ENCODE measurements at regions not wholly inside any gene's neighbourhood (a gene's known extent, or its start where the extent isn't known, plus 50 kb on each side); places are given as distances from the start of the nearest gene placed in this dataset.

DNA sequence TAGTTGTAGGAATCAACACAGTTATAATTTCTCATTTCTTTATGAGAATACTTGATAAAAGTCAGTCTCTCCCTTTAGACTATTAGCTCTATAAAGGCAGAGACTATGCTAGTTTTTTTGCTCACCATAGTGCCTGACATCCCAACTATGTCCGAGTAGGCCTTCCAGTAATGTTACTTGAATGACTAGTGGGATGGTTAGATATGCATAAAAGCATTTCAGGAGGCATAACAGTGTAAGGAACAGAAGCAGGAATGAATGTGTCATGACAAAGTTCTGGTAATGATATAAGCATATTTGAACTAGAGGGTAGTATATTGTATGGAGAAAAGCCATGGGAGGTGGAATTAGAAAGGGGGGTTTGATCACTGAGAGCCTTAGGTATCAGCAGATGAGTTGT, 77.4 kb upstream of the C5orf46 start:
- no peaks in the 10 kb centered on the region for H3K4me1 ChIP-seq (ENCODE audit: control extremely low read depth in 1 of 4, control insufficient read depth in 4 of 4, insufficient read depth in 4 of 4, low read length in 3 of 4)
- POLR2A ChIA-PET: no interaction called here
- no peaks in the 10 kb centered on the region for H3K27me3 ChIP-seq (replicated peaks in 2 of 5; ENCODE audit: control insufficient read depth in 4 of 5, insufficient read depth in 5 of 5, low read length in 4 of 5)
- DNase-seq: no peak
- H3K36me3 ChIP-seq (ENCODE audit: control insufficient read depth in 4 of 4, insufficient read depth in 4 of 4, low read length in 3 of 4): no peaks in the 10 kb centered on the region
- no peak overlapping the region for H3K27ac ChIP-seq (ENCODE audit: insufficient read depth in 1 of 2, low read depth in 1 of 2, low read length in 2 of 2, poor library complexity in 1 of 2, severe bottlenecking in 2 of 2)
- CTCF ChIA-PET: no interaction called here
- no peak overlapping the region for H3K4me3 ChIP-seq (ENCODE audit: control insufficient read depth in 1 of 7, extremely low read depth in 1 of 7, insufficient read depth in 4 of 7, low read depth in 2 of 7, low read length in 6 of 7)
- no peaks in the 10 kb centered on the region for H3K9me3 ChIP-seq (ENCODE audit: control extremely low read depth in 1 of 5, control insufficient read depth in 4 of 5, insufficient read depth in 2 of 5, low read depth in 1 of 5, low read length in 4 of 5)
- WGBS (ENCODE audit: insufficient coverage): 100% methylated on average over 1 of the region's 1 CpG

DNA sequence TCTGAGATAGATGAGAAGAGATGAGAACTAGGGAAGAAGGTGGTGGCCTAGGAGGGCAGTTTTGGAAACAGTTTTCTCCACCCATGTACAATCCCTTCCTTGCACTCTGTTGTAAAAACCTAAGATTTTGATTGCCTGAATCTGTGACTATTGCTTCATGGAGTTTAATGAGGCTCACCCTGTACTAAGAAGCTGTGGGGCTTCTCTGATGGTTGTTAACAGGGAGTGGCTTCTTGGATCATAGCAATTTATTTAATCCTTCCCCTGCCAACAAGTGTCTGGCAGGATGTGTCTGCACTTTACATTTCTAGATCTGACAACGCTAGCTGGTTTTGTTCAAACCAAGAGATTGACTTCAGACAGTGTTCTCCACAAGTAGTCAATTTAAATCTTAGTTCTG, 74.7 kb upstream of the C5orf46 start:
- peaks cover 0 to 2% (median 0%) of the 10 kb centered on the region in 5 experiments for H3K9me3 ChIP-seq (ENCODE audit: control extremely low read depth in 1 of 5, control insufficient read depth in 4 of 5, insufficient read depth in 2 of 5, low read depth in 1 of 5, low read length in 4 of 5)
- no peaks in the 10 kb centered on the region for H3K27me3 ChIP-seq (replicated peaks in 2 of 5; ENCODE audit: control insufficient read depth in 4 of 5, insufficient read depth in 5 of 5, low read length in 4 of 5)
- H3K4me3 ChIP-seq (ENCODE audit: control insufficient read depth in 1 of 7, extremely low read depth in 1 of 7, insufficient read depth in 4 of 7, low read depth in 2 of 7, low read length in 6 of 7): no peak overlapping the region
- WGBS (ENCODE audit: insufficient coverage): 100% methylated on average over 1 of the region's 1 CpG
- H3K36me3 ChIP-seq (ENCODE audit: control insufficient read depth in 4 of 4, insufficient read depth in 4 of 4, low read length in 3 of 4): no peaks in the 10 kb centered on the region
- POLR2A ChIA-PET: no interaction called here
- no peak overlapping the region for H3K27ac ChIP-seq (ENCODE audit: insufficient read depth in 1 of 2, low read depth in 1 of 2, low read length in 2 of 2, poor library complexity in 1 of 2, severe bottlenecking in 2 of 2)
- DNase-seq: no peak
- CTCF ChIA-PET: no interaction called here
- no peaks in the 10 kb centered on the region for H3K4me1 ChIP-seq (ENCODE audit: control extremely low read depth in 1 of 4, control insufficient read depth in 4 of 4, insufficient read depth in 4 of 4, low read length in 3 of 4)

DNA sequence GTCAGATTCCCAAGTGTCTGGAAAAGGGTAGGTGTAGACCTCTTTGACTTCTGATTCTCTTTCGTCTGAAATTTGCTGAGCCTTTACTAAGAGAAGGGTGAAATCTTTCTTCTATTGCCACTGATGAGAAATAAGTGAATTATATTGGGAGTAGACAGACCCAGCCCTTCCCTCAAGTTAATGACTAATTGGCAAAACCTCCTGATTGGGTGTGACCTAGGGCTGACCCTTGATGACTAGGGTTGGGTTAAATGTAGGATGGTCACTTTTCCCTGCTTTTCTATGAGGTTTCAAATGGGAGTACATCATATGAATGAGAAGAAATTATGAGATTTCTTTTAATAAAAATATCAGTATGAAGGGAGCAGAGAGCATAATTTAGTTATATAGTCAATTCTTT, 73.4 kb upstream of the C5orf46 start:
- H3K27ac ChIP-seq (ENCODE audit: insufficient read depth in 1 of 2, low read depth in 1 of 2, low read length in 2 of 2, poor library complexity in 1 of 2, severe bottlenecking in 2 of 2): no peak overlapping the region
- H3K36me3 ChIP-seq (ENCODE audit: control insufficient read depth in 4 of 4, insufficient read depth in 4 of 4, low read length in 3 of 4): no peaks in the 10 kb centered on the region
- peaks cover 0 to 2% (median 0%) of the 10 kb centered on the region in 5 experiments for H3K9me3 ChIP-seq (ENCODE audit: control extremely low read depth in 1 of 5, control insufficient read depth in 4 of 5, insufficient read depth in 2 of 5, low read depth in 1 of 5, low read length in 4 of 5)
- CTCF ChIA-PET: no interaction called here
- no peaks in the 10 kb centered on the region for H3K27me3 ChIP-seq (replicated peaks in 2 of 5; ENCODE audit: control insufficient read depth in 4 of 5, insufficient read depth in 5 of 5, low read length in 4 of 5)
- POLR2A ChIA-PET: no interaction called here
- no peak for DNase-seq
- WGBS (ENCODE audit: insufficient coverage): 100% methylated on average over 1 of the region's 1 CpG
- no peaks in the 10 kb centered on the region for H3K4me1 ChIP-seq (ENCODE audit: control extremely low read depth in 1 of 4, control insufficient read depth in 4 of 4, insufficient read depth in 4 of 4, low read length in 3 of 4)
- H3K4me3 ChIP-seq (ENCODE audit: control insufficient read depth in 1 of 7, extremely low read depth in 1 of 7, insufficient read depth in 4 of 7, low read depth in 2 of 7, low read length in 6 of 7): no peak overlapping the region

DNA sequence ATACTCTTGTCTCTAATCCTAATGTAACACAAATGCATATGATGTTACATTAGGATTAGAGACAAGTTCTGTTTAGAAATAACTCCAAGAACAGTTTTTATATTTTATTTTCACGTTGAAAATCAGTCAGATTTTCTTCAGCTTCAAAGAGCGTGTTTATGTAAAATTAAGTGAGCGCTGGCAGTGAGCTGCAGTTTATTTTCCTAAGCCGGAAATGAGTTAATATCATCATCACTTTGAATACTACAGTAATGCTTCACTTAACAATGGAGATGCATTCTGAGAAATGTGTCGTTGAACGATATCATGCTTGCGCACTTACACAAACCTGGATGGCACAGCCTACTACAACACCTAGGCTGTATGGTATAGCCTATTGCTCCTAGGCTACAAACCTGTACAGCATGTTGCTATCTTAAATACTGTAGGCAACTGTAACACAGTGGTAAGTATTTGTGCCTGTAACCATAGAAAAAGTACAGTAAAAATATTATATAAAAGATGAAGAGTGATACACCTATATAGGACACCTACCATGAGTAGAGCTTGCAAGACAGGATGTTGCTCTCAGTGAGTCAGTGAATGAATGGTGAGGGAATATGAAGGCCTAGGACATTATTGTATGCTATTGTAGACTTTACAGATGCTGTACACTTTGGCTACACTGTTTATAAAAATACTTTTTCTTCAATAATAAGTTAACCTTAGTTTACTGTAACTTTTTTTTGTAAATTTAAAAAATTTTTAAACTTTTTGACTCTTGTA, 65.9 kb upstream of the C5orf46 start:
- ChIA-PET POLR2A (no interaction called here), CTCF (interaction anchor here (0.7 kb wide), 1 partner anchor 10 kb away, joined by 3 read pairs; no protein-coding TSS in a partner anchor)
- no peaks in the 10 kb centered on the region for H3K36me3 ChIP-seq (ENCODE audit: control insufficient read depth in 4 of 4, insufficient read depth in 4 of 4, low read length in 3 of 4)
- no peaks in the 10 kb centered on the region for H3K27me3 ChIP-seq (replicated peaks in 2 of 5; ENCODE audit: control insufficient read depth in 4 of 5, insufficient read depth in 5 of 5, low read length in 4 of 5)
- no peaks in the 10 kb centered on the region for H3K4me1 ChIP-seq (ENCODE audit: control extremely low read depth in 1 of 4, control insufficient read depth in 4 of 4, insufficient read depth in 4 of 4, low read length in 3 of 4)
- 94% methylated on average over 3 of the region's 7 CpGs for WGBS (ENCODE audit: insufficient coverage)
- DNase-seq: no peak
- no peaks in the 10 kb centered on the region for H3K9me3 ChIP-seq (ENCODE audit: control extremely low read depth in 1 of 5, control insufficient read depth in 4 of 5, insufficient read depth in 2 of 5, low read depth in 1 of 5, low read length in 4 of 5)
- H3K27ac ChIP-seq (ENCODE audit: insufficient read depth in 1 of 2, low read depth in 1 of 2, low read length in 2 of 2, poor library complexity in 1 of 2, severe bottlenecking in 2 of 2): no peak overlapping the region
- no peak overlapping the region for H3K4me3 ChIP-seq (ENCODE audit: control insufficient read depth in 1 of 7, extremely low read depth in 1 of 7, insufficient read depth in 4 of 7, low read depth in 2 of 7, low read length in 6 of 7)

DNA sequence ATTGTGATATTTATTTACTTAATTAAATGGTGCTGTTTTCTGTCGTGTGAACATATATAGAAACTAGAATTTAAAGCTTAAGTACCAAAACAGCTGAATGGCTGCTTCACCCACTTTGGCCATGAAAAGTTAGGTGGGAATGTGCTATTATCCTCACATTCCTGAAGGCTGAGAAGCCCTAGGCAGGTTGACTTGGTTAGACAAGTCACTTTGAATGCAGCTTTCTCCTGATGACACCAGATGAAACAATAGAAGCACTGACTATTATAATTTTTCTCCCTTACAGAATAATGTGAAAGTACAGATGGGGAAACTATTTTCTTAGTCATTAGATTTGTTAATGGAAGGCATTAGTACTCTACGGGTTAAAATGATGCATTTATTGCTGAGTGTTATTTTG, 65.1 kb upstream of the C5orf46 start:
- ChIA-PET CTCF (no interaction called here), POLR2A (no interaction called here)
- Histone ChIP-seq H3K36me3 (ENCODE audit: control insufficient read depth in 4 of 4, insufficient read depth in 4 of 4, low read length in 3 of 4) (no peaks in the 10 kb centered on the region), H3K4me3 (ENCODE audit: control insufficient read depth in 1 of 7, extremely low read depth in 1 of 7, insufficient read depth in 4 of 7, low read depth in 2 of 7, low read length in 6 of 7) (no peak overlapping the region), H3K4me1 (ENCODE audit: control extremely low read depth in 1 of 4, control insufficient read depth in 4 of 4, insufficient read depth in 4 of 4, low read length in 3 of 4) (no peaks in the 10 kb centered on the region), H3K27me3 (replicated peaks in 2 of 5; ENCODE audit: control insufficient read depth in 4 of 5, insufficient read depth in 5 of 5, low read length in 4 of 5) (no peaks in the 10 kb centered on the region), H3K27ac (ENCODE audit: insufficient read depth in 1 of 2, low read depth in 1 of 2, low read length in 2 of 2, poor library complexity in 1 of 2, severe bottlenecking in 2 of 2) (no peak overlapping the region), H3K9me3 (ENCODE audit: control extremely low read depth in 1 of 5, control insufficient read depth in 4 of 5, insufficient read depth in 2 of 5, low read depth in 1 of 5, low read length in 4 of 5) (no peaks in the 10 kb centered on the region)
- 100% methylated on average over 1 of the region's 2 CpGs for WGBS (ENCODE audit: insufficient coverage)
- DNase-seq: no peak

DNA sequence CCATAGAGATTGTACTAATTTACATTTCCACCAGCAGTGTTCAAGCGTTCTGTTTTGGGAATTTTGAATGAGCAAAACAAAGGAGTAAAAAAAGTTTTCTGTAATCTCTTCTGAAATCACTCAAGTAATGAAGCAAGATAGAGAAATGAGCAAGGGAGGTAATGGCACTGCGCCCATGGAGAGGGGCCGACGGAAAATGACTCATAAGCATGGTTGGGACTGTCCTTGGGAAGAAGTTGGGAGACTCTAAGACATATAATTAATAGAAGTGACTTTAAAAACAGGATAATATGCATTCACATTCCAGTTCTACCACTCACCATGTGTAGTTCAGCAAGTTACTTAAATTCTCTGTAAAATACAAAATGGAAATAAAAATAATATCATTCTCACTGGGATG, 62.5 kb upstream of the C5orf46 start:
- H3K4me1 ChIP-seq (ENCODE audit: control extremely low read depth in 1 of 4, control insufficient read depth in 4 of 4, insufficient read depth in 4 of 4, low read length in 3 of 4): peaks cover 0 to 8% (median 3%) of the 10 kb centered on the region in 4 experiments
- H3K36me3 ChIP-seq (ENCODE audit: control insufficient read depth in 4 of 4, insufficient read depth in 4 of 4, low read length in 3 of 4): no peaks in the 10 kb centered on the region
- H3K4me3 ChIP-seq (ENCODE audit: control insufficient read depth in 1 of 7, extremely low read depth in 1 of 7, insufficient read depth in 4 of 7, low read depth in 2 of 7, low read length in 6 of 7): no peak overlapping the region
- WGBS (ENCODE audit: insufficient coverage): no CpG with 5 or more reads among the region's 4 CpGs
- H3K27me3 ChIP-seq (replicated peaks in 2 of 5; ENCODE audit: control insufficient read depth in 4 of 5, insufficient read depth in 5 of 5, low read length in 4 of 5): no peaks in the 10 kb centered on the region
- ChIA-PET CTCF (no interaction called here), POLR2A (no interaction called here)
- DNase-seq: no peak
- no peak overlapping the region for H3K27ac ChIP-seq (ENCODE audit: insufficient read depth in 1 of 2, low read depth in 1 of 2, low read length in 2 of 2, poor library complexity in 1 of 2, severe bottlenecking in 2 of 2)
- H3K9me3 ChIP-seq (ENCODE audit: control extremely low read depth in 1 of 5, control insufficient read depth in 4 of 5, insufficient read depth in 2 of 5, low read depth in 1 of 5, low read length in 4 of 5): no peaks in the 10 kb centered on the region

DNA sequence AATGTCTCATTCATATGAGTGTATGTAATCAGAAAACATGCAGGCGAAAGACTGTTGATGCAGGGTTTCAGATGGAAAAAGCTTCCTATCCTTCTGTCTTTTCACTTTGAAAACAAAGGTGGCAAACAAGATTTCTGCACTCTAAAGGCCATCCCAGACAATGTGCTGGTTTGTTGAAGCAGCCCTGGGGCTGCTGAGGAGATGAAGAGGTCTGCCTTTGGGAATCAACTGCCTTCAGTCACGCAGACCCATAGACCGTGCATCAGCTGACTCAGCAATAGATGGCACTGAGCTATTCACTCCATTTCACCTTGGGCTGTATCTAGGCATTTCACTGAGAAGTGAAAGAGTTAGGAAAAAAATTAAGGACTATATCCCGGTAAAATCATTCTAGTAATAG, 60.5 kb upstream of the C5orf46 start:
- no peak overlapping the region for H3K27ac ChIP-seq (ENCODE audit: insufficient read depth in 1 of 2, low read depth in 1 of 2, low read length in 2 of 2, poor library complexity in 1 of 2, severe bottlenecking in 2 of 2)
- no peak overlapping the region for H3K4me3 ChIP-seq (ENCODE audit: control insufficient read depth in 1 of 7, extremely low read depth in 1 of 7, insufficient read depth in 4 of 7, low read depth in 2 of 7, low read length in 6 of 7)
- H3K27me3 ChIP-seq (replicated peaks in 2 of 5; ENCODE audit: control insufficient read depth in 4 of 5, insufficient read depth in 5 of 5, low read length in 4 of 5): no peaks in the 10 kb centered on the region
- ChIA-PET POLR2A (no interaction called here), CTCF (interaction anchor here (0.6 kb wide), 1 partner anchor 155 kb away, joined by 3 read pairs; no protein-coding TSS in a partner anchor)
- no peak for DNase-seq
- H3K36me3 ChIP-seq (ENCODE audit: control insufficient read depth in 4 of 4, insufficient read depth in 4 of 4, low read length in 3 of 4): no peaks in the 10 kb centered on the region
- peaks cover 0 to 9% (median 3%) of the 10 kb centered on the region in 4 experiments for H3K4me1 ChIP-seq (ENCODE audit: control extremely low read depth in 1 of 4, control insufficient read depth in 4 of 4, insufficient read depth in 4 of 4, low read length in 3 of 4)
- WGBS (ENCODE audit: insufficient coverage): 100% methylated on average over 4 of the region's 4 CpGs
- H3K9me3 ChIP-seq (ENCODE audit: control extremely low read depth in 1 of 5, control insufficient read depth in 4 of 5, insufficient read depth in 2 of 5, low read depth in 1 of 5, low read length in 4 of 5): no peaks in the 10 kb centered on the region
